GM18519 (cell line): ENCODE measurements at regions not wholly inside any gene's neighbourhood (a gene's known extent, or its start where the extent isn't known, plus 50 kb on each side); places are given as distances from the start of the nearest gene placed in this dataset.
"Not testable (repeated sequence)": the region's sequence is repeated elsewhere in the genome, so short reads cannot be mapped to it uniquely, and the experiment has no call there.

Experiments used
- ATAC-seq: cut with Tn5 transposase; IDR thresholded peaks from one replicate; pipeline ENCODE4 v1.9.1; 2021; ENCODE audit warnings: mild to moderate bottlenecking, moderate library complexity; ENCODE audit not compliant: unreplicated experiment, low FRiP score

GRCh38 chr13:78881751-78882150 is 222.8 kb upstream of the OBI1 start:
- no peak for ATAC-seq

GRCh38 chr13:78881054-78881453 is 222.1 kb upstream of the OBI1 start:
- no peak for ATAC-seq

GRCh38 chr13:78876915-78877549 is 218.1 kb upstream of the OBI1 start:
- no peak for ATAC-seq

GRCh38 chr13:78875792-78876580 is 217.0 kb upstream of the OBI1 start:
- no peak for ATAC-seq

- no peak for ATAC-seq
These were observed 210.0 kb upstream of the OBI1 start for GRCh38 chr13:78868991-78869390.

DNA sequence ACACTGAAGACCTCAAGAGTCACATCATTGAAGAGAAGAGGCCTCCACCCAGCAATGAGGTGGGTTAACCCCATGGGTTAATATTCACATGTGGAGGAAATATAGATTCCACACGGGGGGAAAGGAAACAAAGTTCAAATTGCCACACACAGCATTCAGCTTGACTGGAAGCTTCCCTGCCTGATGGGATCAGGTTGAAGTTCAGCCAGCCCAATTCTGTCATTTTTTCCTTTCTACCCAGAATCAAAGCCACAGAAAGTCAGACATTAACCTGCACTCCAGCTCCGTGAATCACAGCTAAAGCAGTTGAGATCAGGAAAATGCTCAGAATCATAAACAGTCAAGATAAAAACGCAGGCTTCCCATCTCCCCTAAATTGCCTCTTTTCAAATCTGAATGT is 208.7 kb upstream of the OBI1 start:
- ATAC-seq = no peak

GRCh38 chr13:78866076-78866475 is 207.1 kb upstream of the OBI1 start:
- ATAC-seq = not testable (repeated sequence)

- ATAC-seq = no peak
These were observed 203.5 kb upstream of the OBI1 start for GRCh38 chr13:78862446-78862845.

DNA sequence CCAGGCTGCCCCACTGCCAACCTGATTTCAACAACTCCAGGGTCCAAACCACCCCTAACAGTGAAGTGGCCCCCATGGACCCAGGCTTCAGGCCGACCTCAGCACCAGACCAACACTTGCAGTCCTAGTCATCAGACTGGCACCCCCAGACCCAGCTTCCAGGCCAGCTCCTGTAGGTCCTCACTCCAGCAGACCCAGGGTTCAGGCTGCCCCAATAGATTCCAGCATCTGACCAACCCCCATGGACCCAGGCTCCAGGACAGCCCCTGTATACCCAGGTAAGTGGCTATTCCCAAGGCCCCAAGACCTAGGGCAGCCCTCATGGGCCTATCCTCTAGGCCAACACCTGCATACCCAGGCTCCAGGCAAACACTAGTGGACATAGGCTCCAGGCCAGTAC is 193.8 kb upstream of the OBI1 start:
- ATAC-seq = no peak

GRCh38 chr13:78845656-78846365 is 186.9 kb upstream of the OBI1 start:
- ATAC-seq = no peak

- ATAC-seq = no peak
These were observed 185.2 kb upstream of the OBI1 start for GRCh38 chr13:78844106-78844505.

GRCh38 chr13:78841358-78841963 is 182.5 kb upstream of the OBI1 start:
- no peak for ATAC-seq

- no peak for ATAC-seq
These were observed 177.4 kb upstream of the OBI1 start for GRCh38 chr13:78836238-78836784.

DNA sequence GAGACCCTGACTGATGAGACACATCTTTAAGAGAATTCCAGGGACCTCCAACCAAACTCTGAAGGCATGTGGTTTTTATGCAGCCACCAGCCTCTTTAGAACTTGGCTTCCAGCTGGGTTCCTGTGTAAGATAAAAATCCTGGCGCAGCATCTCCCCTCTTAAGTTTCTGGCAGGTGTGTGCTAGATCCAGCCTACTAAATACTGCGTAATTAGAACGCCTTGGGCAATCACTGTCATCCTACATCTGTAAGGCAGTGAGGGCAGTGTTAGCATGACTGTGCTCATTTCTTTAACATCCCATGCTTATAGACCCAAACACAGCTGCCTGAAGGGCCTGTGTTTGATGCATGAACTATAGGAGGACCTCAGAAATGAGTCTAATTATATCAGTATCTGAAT is 173.5 kb upstream of the OBI1 start:
- ATAC-seq = no peak

- no peak for ATAC-seq
These were observed 171.6 kb upstream of the OBI1 start for GRCh38 chr13:78830508-78830907.

GRCh38 chr13:78829821-78830220 is 170.9 kb upstream of the OBI1 start:
- ATAC-seq = no peak

- no peak for ATAC-seq
These were observed 168.5 kb upstream of the OBI1 start for GRCh38 chr13:78827471-78827870.

DNA sequence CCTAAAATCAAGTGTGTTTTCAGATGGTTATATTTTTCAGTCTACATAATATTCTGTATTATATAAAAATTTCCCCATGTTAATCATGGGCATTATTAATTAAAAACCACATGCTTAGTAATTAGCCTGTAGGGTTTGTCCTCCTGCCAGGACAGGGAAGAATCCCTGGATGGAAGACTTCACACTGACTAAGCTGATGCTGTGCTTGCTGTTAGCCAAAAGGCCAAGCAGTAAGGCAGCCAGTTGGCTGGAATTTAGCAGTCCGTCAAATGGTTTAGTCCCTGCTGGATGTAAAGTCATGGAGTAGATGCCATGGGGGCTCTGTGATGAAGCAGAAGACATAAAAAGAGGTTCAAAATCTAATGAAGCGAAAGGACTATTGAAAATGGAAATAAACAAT is 168.0 kb upstream of the OBI1 start:
- ATAC-seq = no peak

GRCh38 chr13:78826312-78826711 is 167.4 kb upstream of the OBI1 start:
- ATAC-seq = no peak

DNA sequence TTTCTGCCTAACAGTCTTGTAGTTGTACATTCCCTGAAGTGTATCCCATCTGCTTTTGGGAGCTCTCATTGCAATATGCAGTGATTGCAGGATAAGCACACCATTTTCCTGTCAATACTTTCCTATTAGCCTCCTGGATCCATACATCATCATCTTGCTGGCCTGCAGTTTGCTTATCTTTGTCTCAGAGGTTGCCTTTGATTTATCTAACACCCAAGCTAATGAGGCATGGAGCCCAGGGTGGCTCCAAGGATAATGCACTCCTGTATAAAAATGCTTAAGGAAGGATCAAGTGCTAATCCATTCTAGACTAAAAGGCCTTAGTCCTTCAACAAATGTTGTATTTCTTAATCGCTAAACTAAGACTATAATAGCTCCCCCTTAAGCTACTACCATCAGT is 161.6 kb upstream of the OBI1 start:
- ATAC-seq = no peak

GRCh38 chr13:78816592-78816991 is 157.6 kb upstream of the OBI1 start:
- no peak for ATAC-seq
